H1 (cell line): ENCODE measurements at regions not wholly inside any gene's neighbourhood (a gene's known extent, or its start where the extent isn't known, plus 50 kb on each side); places are given as distances from the start of the nearest gene placed in this dataset.

Source experiments
- TF ChIP-seq, protein P1 (sequence below): IDR thresholded peaks from 2 replicates; pipeline ENCODE4 v1.6.1; 2011; ENCODE audit warnings: low read length, improper control_type of control experiment

DNA sequence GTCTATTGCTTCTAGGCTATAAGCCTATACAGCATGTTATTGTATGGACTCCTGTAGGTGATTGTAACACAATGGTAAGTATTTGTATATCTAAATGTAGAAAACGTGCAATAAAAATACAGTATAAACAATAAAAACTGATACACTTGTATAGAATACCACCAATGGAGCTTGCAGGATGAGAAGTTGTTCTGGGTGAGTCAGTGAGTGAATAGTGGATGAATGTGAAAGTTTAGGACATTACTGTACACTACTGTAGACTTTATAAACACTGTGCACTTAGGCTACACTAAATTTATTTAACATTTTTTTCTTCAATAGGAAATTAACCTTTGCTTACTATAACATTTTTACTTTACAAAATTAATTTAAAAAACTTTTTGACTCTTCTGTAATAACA, 679.2 kb upstream of the ZNF804A start (continued):
- TF ChIP-seq, protein P1, sequence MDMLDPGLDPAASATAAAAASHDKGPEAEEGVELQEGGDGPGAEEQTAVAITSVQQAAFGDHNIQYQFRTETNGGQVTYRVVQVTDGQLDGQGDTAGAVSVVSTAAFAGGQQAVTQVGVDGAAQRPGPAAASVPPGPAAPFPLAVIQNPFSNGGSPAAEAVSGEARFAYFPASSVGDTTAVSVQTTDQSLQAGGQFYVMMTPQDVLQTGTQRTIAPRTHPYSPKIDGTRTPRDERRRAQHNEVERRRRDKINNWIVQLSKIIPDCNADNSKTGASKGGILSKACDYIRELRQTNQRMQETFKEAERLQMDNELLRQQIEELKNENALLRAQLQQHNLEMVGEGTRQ: no peak
